CD4-positive, alpha-beta T cell (primary cell): ENCODE measurements at regions not wholly inside any gene's neighbourhood (a gene's known extent, or its start where the extent isn't known, plus 50 kb on each side); places are given as distances from the start of the nearest gene placed in this dataset.

Source experiments
- ATAC-seq: fragments of 200-7000 bp; cut with Tn5 transposase; one replicate; pipeline ENCODE4 v1.10.0; 2022; ENCODE audit warnings: mild to moderate bottlenecking; ENCODE audit not compliant: poor library complexity
- CTCF ChIA-PET: fragments of 350-600 bp; sonication (Branson Sonifier 250); formaldehyde crosslinking; loops from one replicate; lab custom pipeline; 2021; ENCODE audit warnings: antibody characterized with exemption, inconsistent platforms; lab: Charles Lee
- POLR2A ChIA-PET: fragments of 350-600 bp; sonication (Branson Sonifier 250); formaldehyde crosslinking; loops from one replicate; lab custom pipeline; 2021; ENCODE audit warnings: antibody characterized with exemption, inconsistent platforms; lab: Charles Lee
- DNase-seq, 14 experiments: peaks; one replicate each; pipeline ENCODE4 v3.0.0-alpha.2; 2013 to 2020; ENCODE audit warnings: mixed read lengths in 2 of 14
- H3K27ac ChIP-seq, 2 donors: one replicate each; pipeline versions ENCODE4 v1.5.1 to v1.7.0; 2013; ENCODE audit warnings: low read length in 2 of 2, low read depth in 1 of 2, mild to moderate bottlenecking in 1 of 2
- H3K27me3 ChIP-seq, 2 experiments: 1 replicate in 1 of 2; 2 replicates in 1 of 2; pipeline versions ENCODE4 v1.6.1 to v1.7.0; 2013; ENCODE audit warnings: low read length in 2 of 2, control low read depth in 1 of 2, mild to moderate bottlenecking in 1 of 2, moderate library complexity in 1 of 2; ENCODE audit not compliant: insufficient read depth in 2 of 2, control insufficient read depth in 1 of 2
- H3K36me3 ChIP-seq: one replicate; pipeline ENCODE4 v1.6.1; 2013; ENCODE audit warnings: low read length, control low read depth; ENCODE audit not compliant: insufficient read depth
- H3K4me1 ChIP-seq: one replicate; pipeline ENCODE4 v1.6.1; 2013; ENCODE audit warnings: low read length, control low read depth; ENCODE audit not compliant: insufficient read depth
- H3K4me3 ChIP-seq: one replicate; pipeline ENCODE4 v1.5.1; 2013; ENCODE audit warnings: mild to moderate bottlenecking, low read length, moderate library complexity
- H3K9me3 ChIP-seq, 2 experiments: 1 replicate in 1 of 2; 2 replicates in 1 of 2; pipeline versions ENCODE4 v1.6.1 to v1.7.0; 2013; ENCODE audit warnings: low read length in 2 of 2, mild to moderate bottlenecking in 2 of 2, control low read depth in 1 of 2, moderate library complexity in 1 of 2; ENCODE audit not compliant: control insufficient read depth in 1 of 2, insufficient read depth in 1 of 2
- H3K27ac Mint-ChIP-seq: one replicate; pipeline ENCODE4 v1.8.0; 2020; ENCODE audit warnings: mixed read lengths
- H3K27me3 Mint-ChIP-seq: one replicate; pipeline ENCODE4 v1.8.0; 2021; ENCODE audit warnings: mixed read lengths
- H3K36me3 Mint-ChIP-seq: one replicate; pipeline ENCODE4 v1.8.0; 2021; ENCODE audit warnings: low read depth, mixed read lengths
- H3K4me1 Mint-ChIP-seq: one replicate; pipeline ENCODE4 v1.8.0; 2021; ENCODE audit warnings: low read depth, mixed read lengths
- H3K4me3 Mint-ChIP-seq: one replicate; pipeline ENCODE4 v1.8.0; 2020; ENCODE audit warnings: mild to moderate bottlenecking, mixed read lengths
- H3K9me3 Mint-ChIP-seq: one replicate; pipeline ENCODE4 v1.8.0; 2020; ENCODE audit warnings: mixed read lengths
- intact Hi-C, 2 experiments: fragments of 100-400 bp; cut with DNase I in 1 of 2; cut with micrococcal nuclease in 1 of 2; formaldehyde crosslinking; loops; one replicate each; pipeline versions ENCODE4 v1.15.1 to v1.9.0; 2023 to 2025; cut with DNase I, micrococcal nuclease
- TF ChIP-seq, protein P1 (sequence below): fragments of 200-600 bp; IDR thresholded peaks from one replicate; pipeline ENCODE4 v1.8.0; 2022; ENCODE audit warnings: antibody characterized with exemption, mild to moderate bottlenecking

GRCh38 chr1:4095433-4095971, 195.4 kb upstream of the C1orf174 start:
- ChIA-PET POLR2A (no interaction called here), CTCF (no interaction called here)
- Mint-ChIP-seq H3K36me3 (no peaks in the 10 kb centered on the region), H3K27ac (no peak overlapping the region), H3K4me3 (no peak overlapping the region), H3K9me3 (peaks cover 8% of the 10 kb centered on the region), H3K27me3 (no peaks in the 10 kb centered on the region), H3K4me1 (no peaks in the 10 kb centered on the region)
- Histone ChIP-seq H3K27ac (no peak overlapping the region), H3K4me1 (no peaks in the 10 kb centered on the region), H3K4me3 (no peak overlapping the region), H3K27me3 (no peaks in the 10 kb centered on the region), H3K9me3 (peaks cover 0 to 39% of the 10 kb centered on the region in 2 experiments), H3K36me3 (no peaks in the 10 kb centered on the region)
- DNase-seq (no peak), ATAC-seq (no peak)
- intact Hi-C loops = no loop called here
- TF ChIP-seq, protein P1, sequence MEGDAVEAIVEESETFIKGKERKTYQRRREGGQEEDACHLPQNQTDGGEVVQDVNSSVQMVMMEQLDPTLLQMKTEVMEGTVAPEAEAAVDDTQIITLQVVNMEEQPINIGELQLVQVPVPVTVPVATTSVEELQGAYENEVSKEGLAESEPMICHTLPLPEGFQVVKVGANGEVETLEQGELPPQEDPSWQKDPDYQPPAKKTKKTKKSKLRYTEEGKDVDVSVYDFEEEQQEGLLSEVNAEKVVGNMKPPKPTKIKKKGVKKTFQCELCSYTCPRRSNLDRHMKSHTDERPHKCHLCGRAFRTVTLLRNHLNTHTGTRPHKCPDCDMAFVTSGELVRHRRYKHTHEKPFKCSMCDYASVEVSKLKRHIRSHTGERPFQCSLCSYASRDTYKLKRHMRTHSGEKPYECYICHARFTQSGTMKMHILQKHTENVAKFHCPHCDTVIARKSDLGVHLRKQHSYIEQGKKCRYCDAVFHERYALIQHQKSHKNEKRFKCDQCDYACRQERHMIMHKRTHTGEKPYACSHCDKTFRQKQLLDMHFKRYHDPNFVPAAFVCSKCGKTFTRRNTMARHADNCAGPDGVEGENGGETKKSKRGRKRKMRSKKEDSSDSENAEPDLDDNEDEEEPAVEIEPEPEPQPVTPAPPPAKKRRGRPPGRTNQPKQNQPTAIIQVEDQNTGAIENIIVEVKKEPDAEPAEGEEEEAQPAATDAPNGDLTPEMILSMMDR = no peak

- Mint-ChIP-seq H3K4me1 (no peaks in the 10 kb centered on the region), H3K27ac (no peak overlapping the region), H3K4me3 (no peak overlapping the region), H3K9me3 (peaks cover under 1% of the 10 kb centered on the region), H3K36me3 (no peaks in the 10 kb centered on the region), H3K27me3 (peaks cover 13% of the 10 kb centered on the region)
- H3K9me3 ChIP-seq = peaks cover 0 to 12% of the 10 kb centered on the region in 2 experiments
- TF ChIP-seq, protein P1 = no peak
- ChIA-PET CTCF (no interaction called here), POLR2A (no interaction called here)
- H3K36me3 ChIP-seq = no peaks in the 10 kb centered on the region
- H3K27ac ChIP-seq = no peak overlapping the region
- H3K4me1 ChIP-seq = no peaks in the 10 kb centered on the region
- ATAC-seq (no peak), DNase-seq (no peak)
- intact Hi-C loops = no loop called here
- H3K27me3 ChIP-seq = peaks cover 2 to 11% of the 10 kb centered on the region in 2 experiments
- no peak overlapping the region for H3K4me3 ChIP-seq
Observed at GRCh38 chr1:4101459-4102161, 201.5 kb upstream of the C1orf174 start.

GRCh38 chr1:4105300-4105880, 205.3 kb upstream of the C1orf174 start:
- Mint-ChIP-seq H3K9me3 (no peaks in the 10 kb centered on the region), H3K27ac (no peak overlapping the region), H3K4me1 (no peaks in the 10 kb centered on the region), H3K27me3 (peaks cover 20% of the 10 kb centered on the region), H3K36me3 (no peaks in the 10 kb centered on the region), H3K4me3 (no peak overlapping the region)
- Histone ChIP-seq H3K9me3 (peaks cover 0 to 5% of the 10 kb centered on the region in 2 experiments), H3K27me3 (peaks cover 2 to 11% of the 10 kb centered on the region in 2 experiments), H3K4me1 (no peaks in the 10 kb centered on the region), H3K4me3 (no peak overlapping the region), H3K36me3 (no peaks in the 10 kb centered on the region), H3K27ac (no peak overlapping the region)
- POLR2A ChIA-PET = no interaction called here
- DNase-seq (no peak), ATAC-seq (no peak)
- intact Hi-C loops = no loop called here
- CTCF ChIA-PET = no interaction called here
- TF ChIP-seq, protein P1 = no peak
